ENCODE measurements at regions not wholly inside any gene's neighbourhood (a gene's known extent, or its start where the extent isn't known, plus 50 kb on each side); places are given as distances from the start of the nearest gene placed in this dataset.

GRCh38 chr16:26651884-26652283 lies 414.8 kb upstream of the C16orf82 start:
- H3K4me1 ChIP-seq (ENCODE audit: control insufficient read depth in 1 of 2, insufficient read depth in 1 of 2, low read depth in 1 of 2, low read length in 1 of 2) = no peaks in the 10 kb centered on the region
- TF ChIP-seq CTCF (IDR thresholded peaks at IDR 0.05) = no peak
- no peak overlapping the region for H3K27ac ChIP-seq
- H3K4me3 ChIP-seq (ENCODE audit: low read depth in 1 of 2, low read length in 1 of 2) = no peak overlapping the region
- no peaks in the 10 kb centered on the region for H3K36me3 ChIP-seq
- no peaks in the 10 kb centered on the region for H3K27me3 ChIP-seq
- no peaks in the 10 kb centered on the region for H3K9me3 ChIP-seq

DNA sequence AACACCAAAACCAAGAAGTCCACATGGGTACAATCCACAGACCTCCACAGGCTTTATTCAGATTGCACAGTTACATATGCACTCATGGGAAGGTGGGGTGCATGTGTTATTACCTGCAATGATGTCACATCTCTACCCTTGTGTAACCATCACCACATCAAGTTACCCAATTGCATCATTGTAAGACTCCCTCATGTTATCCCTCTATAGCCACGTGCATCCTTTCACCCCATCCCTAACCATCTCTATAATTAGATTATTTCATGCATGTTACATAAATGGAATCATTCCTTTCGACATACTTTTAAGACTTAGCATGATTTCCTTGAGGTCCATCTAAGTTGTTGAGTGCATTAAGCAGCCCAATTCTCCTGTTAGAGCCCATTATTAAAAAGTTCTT lies 408.2 kb upstream of the C16orf82 start:
- H3K36me3 ChIP-seq = no peaks in the 10 kb centered on the region
- H3K27me3 ChIP-seq = no peaks in the 10 kb centered on the region
- no peak for TF ChIP-seq CTCF (IDR thresholded peaks at IDR 0.05)
- H3K4me1 ChIP-seq (ENCODE audit: control insufficient read depth in 1 of 2, insufficient read depth in 1 of 2, low read depth in 1 of 2, low read length in 1 of 2) = no peaks in the 10 kb centered on the region
- H3K4me3 ChIP-seq (ENCODE audit: low read depth in 1 of 2, low read length in 1 of 2) = no peak overlapping the region
- no peaks in the 10 kb centered on the region for H3K9me3 ChIP-seq
- no peak overlapping the region for H3K27ac ChIP-seq

- no peaks in the 10 kb centered on the region for H3K4me1 ChIP-seq (ENCODE audit: control insufficient read depth in 1 of 2, insufficient read depth in 1 of 2, low read depth in 1 of 2, low read length in 1 of 2)
- TF ChIP-seq CTCF (IDR thresholded peaks at IDR 0.05) = no peak
- no peaks in the 10 kb centered on the region for H3K36me3 ChIP-seq
- no peaks in the 10 kb centered on the region for H3K9me3 ChIP-seq
- no peak overlapping the region for H3K4me3 ChIP-seq (ENCODE audit: low read depth in 1 of 2, low read length in 1 of 2)
- no peak overlapping the region for H3K27ac ChIP-seq
- H3K27me3 ChIP-seq = no peaks in the 10 kb centered on the region
These were observed 407.8 kb upstream of the C16orf82 start for GRCh38 chr16:26658915-26659314.

DNA sequence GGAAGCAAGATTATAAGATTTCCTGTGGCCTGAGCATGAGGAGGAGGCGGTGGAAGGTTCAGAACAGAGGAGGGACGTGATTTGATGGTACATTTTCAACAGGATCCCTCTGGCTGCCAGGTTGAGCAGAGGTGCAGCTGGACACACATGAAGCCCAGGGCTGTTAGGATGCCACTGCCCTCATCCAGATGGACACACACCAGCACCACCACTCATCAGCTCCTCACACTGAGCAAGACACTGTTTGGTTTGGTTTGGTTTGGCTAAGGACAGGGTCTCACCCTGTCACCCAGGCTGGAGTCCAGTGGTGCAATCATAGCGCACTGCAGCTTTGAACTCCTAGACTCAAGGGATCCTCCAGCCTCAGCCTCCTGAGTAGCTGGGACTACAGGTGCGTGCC lies 402.6 kb upstream of the C16orf82 start:
- Histone ChIP-seq H3K27ac (no peak overlapping the region), H3K9me3 (no peaks in the 10 kb centered on the region), H3K4me3 (ENCODE audit: low read depth in 1 of 2, low read length in 1 of 2) (no peak overlapping the region), H3K27me3 (no peaks in the 10 kb centered on the region), H3K36me3 (no peaks in the 10 kb centered on the region), H3K4me1 (ENCODE audit: control insufficient read depth in 1 of 2, insufficient read depth in 1 of 2, low read depth in 1 of 2, low read length in 1 of 2) (no peaks in the 10 kb centered on the region)
- TF ChIP-seq CTCF (IDR thresholded peaks at IDR 0.05) = no peak

DNA sequence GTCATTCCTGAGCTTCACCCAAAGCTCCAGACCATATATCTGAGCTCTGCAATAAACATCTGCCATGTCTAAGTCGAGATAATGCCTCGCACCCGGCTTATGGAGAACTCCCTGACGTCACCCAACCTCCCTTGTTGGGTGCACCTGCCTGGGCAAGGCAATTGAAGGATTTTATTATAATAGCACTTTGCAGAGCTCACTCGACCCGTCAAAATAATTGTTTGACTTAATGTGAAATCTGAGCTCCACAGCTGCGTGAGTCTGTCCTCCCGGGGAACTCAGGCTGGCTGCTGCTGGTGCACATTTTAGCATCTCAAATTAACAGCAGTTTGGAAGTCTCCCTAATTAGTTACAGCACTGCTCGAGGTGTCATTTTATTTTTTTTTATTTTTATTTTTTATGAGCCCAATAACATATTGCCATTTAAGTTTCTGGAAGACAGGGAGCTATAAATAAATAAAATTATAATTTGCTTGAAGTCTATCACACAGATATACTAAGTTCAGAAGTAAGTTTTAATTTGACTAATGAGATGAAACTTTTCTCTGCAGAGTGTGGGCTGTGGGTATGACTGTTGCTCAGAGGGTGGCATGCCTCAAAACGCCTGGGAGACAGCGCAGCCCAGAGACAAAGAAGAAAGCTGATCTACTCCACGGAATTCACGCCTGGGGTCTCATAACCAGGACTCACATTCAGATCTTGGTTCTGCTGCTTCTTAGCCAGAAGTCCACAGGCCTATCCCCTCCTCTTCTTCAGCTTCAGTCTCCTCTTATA lies 401.4 kb upstream of the C16orf82 start:
- no peaks in the 10 kb centered on the region for H3K9me3 ChIP-seq
- H3K36me3 ChIP-seq = no peaks in the 10 kb centered on the region
- TF ChIP-seq CTCF (IDR thresholded peaks at IDR 0.05) = no peak
- no peak overlapping the region for H3K4me3 ChIP-seq (ENCODE audit: low read depth in 1 of 2, low read length in 1 of 2)
- no peak overlapping the region for H3K27ac ChIP-seq
- no peaks in the 10 kb centered on the region for H3K4me1 ChIP-seq (ENCODE audit: control insufficient read depth in 1 of 2, insufficient read depth in 1 of 2, low read depth in 1 of 2, low read length in 1 of 2)
- H3K27me3 ChIP-seq = no peaks in the 10 kb centered on the region

Data from neutrophil (primary cell).